ENCODE measurements at regions not wholly inside any gene's neighbourhood (a gene's known extent, or its start where the extent isn't known, plus 50 kb on each side); places are given as distances from the start of the nearest gene placed in this dataset.
"Not testable (repeated sequence)": the region's sequence is repeated elsewhere in the genome, so short reads cannot be mapped to it uniquely, and the experiment has no call there.

GRCh38 chr2:36091844-36092741 is 263.5 kb upstream of the CRIM1 start:
- H3K4me3 ChIP-seq (ENCODE audit: control insufficient read depth in 1 of 7, extremely low read depth in 1 of 7, insufficient read depth in 4 of 7, low read depth in 2 of 7, low read length in 6 of 7); DNase-seq; POLR2A ChIA-PET; H3K27me3 ChIP-seq (replicated peaks in 2 of 5; ENCODE audit: control insufficient read depth in 4 of 5, insufficient read depth in 5 of 5, low read length in 4 of 5); H3K9me3 ChIP-seq (ENCODE audit: control extremely low read depth in 1 of 5, control insufficient read depth in 4 of 5, insufficient read depth in 2 of 5, low read depth in 1 of 5, low read length in 4 of 5); H3K27ac ChIP-seq (ENCODE audit: insufficient read depth in 1 of 2, low read depth in 1 of 2, low read length in 2 of 2, poor library complexity in 1 of 2, severe bottlenecking in 2 of 2); CTCF ChIA-PET; H3K36me3 ChIP-seq (ENCODE audit: control insufficient read depth in 4 of 4, insufficient read depth in 4 of 4, low read length in 3 of 4); H3K4me1 ChIP-seq (ENCODE audit: control extremely low read depth in 1 of 4, control insufficient read depth in 4 of 4, insufficient read depth in 4 of 4, low read length in 3 of 4): not testable (repeated sequence)
- WGBS (ENCODE audit: insufficient coverage), result 95% methylated on average over 24 of the region's 26 CpGs

GRCh38 chr2:36088716-36089328 is 266.8 kb upstream of the CRIM1 start:
- 94% methylated on average over 4 of the region's 4 CpGs for WGBS (ENCODE audit: insufficient coverage)
- Histone ChIP-seq H3K36me3 (ENCODE audit: control insufficient read depth in 4 of 4, insufficient read depth in 4 of 4, low read length in 3 of 4) (no peaks in the 10 kb centered on the region), H3K27ac (ENCODE audit: insufficient read depth in 1 of 2, low read depth in 1 of 2, low read length in 2 of 2, poor library complexity in 1 of 2, severe bottlenecking in 2 of 2) (no peak overlapping the region), H3K27me3 (replicated peaks in 2 of 5; ENCODE audit: control insufficient read depth in 4 of 5, insufficient read depth in 5 of 5, low read length in 4 of 5) (peaks cover 0 to 2% (median 0%) of the 10 kb centered on the region in 5 experiments), H3K9me3 (ENCODE audit: control extremely low read depth in 1 of 5, control insufficient read depth in 4 of 5, insufficient read depth in 2 of 5, low read depth in 1 of 5, low read length in 4 of 5) (no peaks in the 10 kb centered on the region), H3K4me3 (ENCODE audit: control insufficient read depth in 1 of 7, extremely low read depth in 1 of 7, insufficient read depth in 4 of 7, low read depth in 2 of 7, low read length in 6 of 7) (no peak overlapping the region), H3K4me1 (ENCODE audit: control extremely low read depth in 1 of 4, control insufficient read depth in 4 of 4, insufficient read depth in 4 of 4, low read length in 3 of 4) (no peaks in the 10 kb centered on the region)
- DNase-seq, result no peak
- ChIA-PET CTCF (no interaction called here), POLR2A (no interaction called here)

GRCh38 chr2:36087344-36087743 is 268.2 kb upstream of the CRIM1 start:
- Histone ChIP-seq H3K4me3 (ENCODE audit: control insufficient read depth in 1 of 7, extremely low read depth in 1 of 7, insufficient read depth in 4 of 7, low read depth in 2 of 7, low read length in 6 of 7) (no peak overlapping the region), H3K27me3 (replicated peaks in 2 of 5; ENCODE audit: control insufficient read depth in 4 of 5, insufficient read depth in 5 of 5, low read length in 4 of 5) (peaks cover 0 to 2% (median 0%) of the 10 kb centered on the region in 5 experiments), H3K36me3 (ENCODE audit: control insufficient read depth in 4 of 4, insufficient read depth in 4 of 4, low read length in 3 of 4) (no peaks in the 10 kb centered on the region), H3K27ac (ENCODE audit: insufficient read depth in 1 of 2, low read depth in 1 of 2, low read length in 2 of 2, poor library complexity in 1 of 2, severe bottlenecking in 2 of 2) (no peak overlapping the region), H3K9me3 (ENCODE audit: control extremely low read depth in 1 of 5, control insufficient read depth in 4 of 5, insufficient read depth in 2 of 5, low read depth in 1 of 5, low read length in 4 of 5) (no peaks in the 10 kb centered on the region), H3K4me1 (ENCODE audit: control extremely low read depth in 1 of 4, control insufficient read depth in 4 of 4, insufficient read depth in 4 of 4, low read length in 3 of 4) (no peaks in the 10 kb centered on the region)
- DNase-seq, result no peak
- WGBS (ENCODE audit: insufficient coverage), result 100% methylated on average over 3 of the region's 3 CpGs
- ChIA-PET CTCF (no interaction called here), POLR2A (no interaction called here)

GRCh38 chr2:36079793-36080192 is 275.8 kb upstream of the CRIM1 start:
- Histone ChIP-seq H3K4me3 (ENCODE audit: control insufficient read depth in 1 of 7, extremely low read depth in 1 of 7, insufficient read depth in 4 of 7, low read depth in 2 of 7, low read length in 6 of 7) (no peak overlapping the region), H3K9me3 (ENCODE audit: control extremely low read depth in 1 of 5, control insufficient read depth in 4 of 5, insufficient read depth in 2 of 5, low read depth in 1 of 5, low read length in 4 of 5) (no peaks in the 10 kb centered on the region), H3K4me1 (ENCODE audit: control extremely low read depth in 1 of 4, control insufficient read depth in 4 of 4, insufficient read depth in 4 of 4, low read length in 3 of 4) (no peaks in the 10 kb centered on the region), H3K27ac (ENCODE audit: insufficient read depth in 1 of 2, low read depth in 1 of 2, low read length in 2 of 2, poor library complexity in 1 of 2, severe bottlenecking in 2 of 2) (no peak overlapping the region), H3K27me3 (replicated peaks in 2 of 5; ENCODE audit: control insufficient read depth in 4 of 5, insufficient read depth in 5 of 5, low read length in 4 of 5) (peaks cover 0 to 2% (median 0%) of the 10 kb centered on the region in 5 experiments), H3K36me3 (ENCODE audit: control insufficient read depth in 4 of 4, insufficient read depth in 4 of 4, low read length in 3 of 4) (no peaks in the 10 kb centered on the region)
- CTCF ChIA-PET, result no interaction called here
- POLR2A ChIA-PET, result no interaction called here
- no CpG with 5 or more reads among the region's 1 CpG for WGBS (ENCODE audit: insufficient coverage)
- DNase-seq, result no peak

GRCh38 chr2:36074008-36074407 is 281.6 kb upstream of the CRIM1 start:
- ChIA-PET POLR2A (no interaction called here), CTCF (no interaction called here)
- Histone ChIP-seq H3K36me3 (ENCODE audit: control insufficient read depth in 4 of 4, insufficient read depth in 4 of 4, low read length in 3 of 4) (no peaks in the 10 kb centered on the region), H3K4me1 (ENCODE audit: control extremely low read depth in 1 of 4, control insufficient read depth in 4 of 4, insufficient read depth in 4 of 4, low read length in 3 of 4) (no peaks in the 10 kb centered on the region), H3K9me3 (ENCODE audit: control extremely low read depth in 1 of 5, control insufficient read depth in 4 of 5, insufficient read depth in 2 of 5, low read depth in 1 of 5, low read length in 4 of 5) (no peaks in the 10 kb centered on the region), H3K4me3 (ENCODE audit: control insufficient read depth in 1 of 7, extremely low read depth in 1 of 7, insufficient read depth in 4 of 7, low read depth in 2 of 7, low read length in 6 of 7) (no peak overlapping the region), H3K27me3 (replicated peaks in 2 of 5; ENCODE audit: control insufficient read depth in 4 of 5, insufficient read depth in 5 of 5, low read length in 4 of 5) (no peaks in the 10 kb centered on the region), H3K27ac (ENCODE audit: insufficient read depth in 1 of 2, low read depth in 1 of 2, low read length in 2 of 2, poor library complexity in 1 of 2, severe bottlenecking in 2 of 2) (no peak overlapping the region)
- no CpG with 5 or more reads among the region's 1 CpG for WGBS (ENCODE audit: insufficient coverage)
- no peak for DNase-seq

- Histone ChIP-seq H3K27me3 (replicated peaks in 2 of 5; ENCODE audit: control insufficient read depth in 4 of 5, insufficient read depth in 5 of 5, low read length in 4 of 5) (no peaks in the 10 kb centered on the region), H3K4me1 (ENCODE audit: control extremely low read depth in 1 of 4, control insufficient read depth in 4 of 4, insufficient read depth in 4 of 4, low read length in 3 of 4) (no peaks in the 10 kb centered on the region), H3K9me3 (ENCODE audit: control extremely low read depth in 1 of 5, control insufficient read depth in 4 of 5, insufficient read depth in 2 of 5, low read depth in 1 of 5, low read length in 4 of 5) (no peaks in the 10 kb centered on the region), H3K4me3 (ENCODE audit: control insufficient read depth in 1 of 7, extremely low read depth in 1 of 7, insufficient read depth in 4 of 7, low read depth in 2 of 7, low read length in 6 of 7) (no peak overlapping the region), H3K27ac (ENCODE audit: insufficient read depth in 1 of 2, low read depth in 1 of 2, low read length in 2 of 2, poor library complexity in 1 of 2, severe bottlenecking in 2 of 2) (no peak overlapping the region), H3K36me3 (ENCODE audit: control insufficient read depth in 4 of 4, insufficient read depth in 4 of 4, low read length in 3 of 4) (no peaks in the 10 kb centered on the region)
- DNase-seq, result no peak
- 91% methylated on average over 1 of the region's 1 CpG for WGBS (ENCODE audit: insufficient coverage)
- ChIA-PET CTCF (interaction anchor here (0.7 to 2.2 kb wide), 2 partner anchors 9 to 10 kb away, joined by 3 to 4 read pairs; no protein-coding TSS in a partner anchor), POLR2A (no interaction called here)
Measured at GRCh38 chr2:36071698-36072097, 283.9 kb upstream of the CRIM1 start.

- H3K9me3 ChIP-seq (ENCODE audit: control extremely low read depth in 1 of 5, control insufficient read depth in 4 of 5, insufficient read depth in 2 of 5, low read depth in 1 of 5, low read length in 4 of 5), result no peaks in the 10 kb centered on the region
- no peak overlapping the region for H3K27ac ChIP-seq (ENCODE audit: insufficient read depth in 1 of 2, low read depth in 1 of 2, low read length in 2 of 2, poor library complexity in 1 of 2, severe bottlenecking in 2 of 2)
- ChIA-PET POLR2A (no interaction called here), CTCF (no interaction called here)
- DNase-seq, result no peak
- no peaks in the 10 kb centered on the region for H3K36me3 ChIP-seq (ENCODE audit: control insufficient read depth in 4 of 4, insufficient read depth in 4 of 4, low read length in 3 of 4)
- no CpG with 5 or more reads among the region's 3 CpGs for WGBS (ENCODE audit: insufficient coverage)
- H3K4me3 ChIP-seq (ENCODE audit: control insufficient read depth in 1 of 7, extremely low read depth in 1 of 7, insufficient read depth in 4 of 7, low read depth in 2 of 7, low read length in 6 of 7), result no peak overlapping the region
- no peaks in the 10 kb centered on the region for H3K4me1 ChIP-seq (ENCODE audit: control extremely low read depth in 1 of 4, control insufficient read depth in 4 of 4, insufficient read depth in 4 of 4, low read length in 3 of 4)
- no peaks in the 10 kb centered on the region for H3K27me3 ChIP-seq (replicated peaks in 2 of 5; ENCODE audit: control insufficient read depth in 4 of 5, insufficient read depth in 5 of 5, low read length in 4 of 5)
Measured at GRCh38 chr2:36069074-36069473, 286.5 kb upstream of the CRIM1 start.

All from common myeloid progenitor, CD34-positive (primary cell).